K562 (cell line): ENCODE measurements at regions not wholly inside any gene's neighbourhood (a gene's known extent, or its start where the extent isn't known, plus 50 kb on each side); places are given as distances from the start of the nearest gene placed in this dataset.

Experiments used
- ATAC-seq: fragments of 200-7000 bp; cut with Tn5 transposase; 3 replicates; pipeline ENCODE4 v1.9.1; 2020; ENCODE audit warnings: moderate library complexity
- BruUV-seq: library from RNA; stranded (reverse); fragments of 400-500 nt; replicated peaks from 2 replicates; lab custom pipeline; 2021; lab: Mats Ljungman, UMichigan
- CTCF ChIA-PET: fragments of 300-600 bp; formaldehyde crosslinking; extraction: SDS; loops from one replicate; lab custom pipeline; 2021; ENCODE audit warnings: low intra/inter-chr PET ratio; lab: Yijun Ruan, JAX
- POLR2A ChIA-PET: fragments of 300-600, 350-650 bp; sonication (Branson Sonifier 250); formaldehyde crosslinking; extraction: SDS; loops from one replicate; lab custom pipeline; 2021; ENCODE audit warnings: antibody characterized with exemption, inconsistent platforms; lab: Yijun Ruan, JAX
- DNase-seq, 4 experiments: peaks; one replicate each; pipeline versions ENCODE4 v3.0.0 to v3.0.0-alpha.2; 2011 to 2018; ENCODE audit warnings: low spot score in 3 of 4, mixed read lengths in 3 of 4; ENCODE audit errors: extremely low read depth in 1 of 4
- FAIRE-seq: peaks from 2 replicates; lab custom pipeline; 2011; peaks lifted over from hg19 to GRCh38; lab: Jason Lieb, UNC
- H2AFZ ChIP-seq: 2 replicates; pipeline ENCODE4 v1.6.0; 2011; ENCODE audit warnings: low read depth, low read length, control low read depth, inconsistent platforms
- H3K27ac ChIP-seq: fragments of 200-600 bp; 3 replicates; pipeline ENCODE4 v1.8.0; 2011; ENCODE audit warnings: low read depth, mild to moderate bottlenecking, control low read depth, inconsistent platforms, low read length, moderate library complexity, mixed read lengths; ENCODE audit errors: extremely low read depth
- H3K27me3 ChIP-seq, 2 experiments: fragments of 300-600 bp in 1 of 2; 2 replicates in 1 of 2; 3 replicates in 1 of 2; pipeline versions ENCODE4 v1.6.0 to v1.8.0; 2011; ENCODE audit warnings: inconsistent platforms in 2 of 2, low read length in 2 of 2, mild to moderate bottlenecking in 1 of 2, mixed read lengths in 1 of 2, moderate library complexity in 1 of 2; ENCODE audit not compliant: control insufficient read depth in 2 of 2, insufficient read depth in 2 of 2
- H3K36me3 ChIP-seq: fragments of 300-600 bp; 3 replicates; pipeline ENCODE4 v1.8.0; 2011; ENCODE audit warnings: mild to moderate bottlenecking, low read length, inconsistent platforms; ENCODE audit not compliant: control insufficient read depth, insufficient read depth
- H3K4me1 ChIP-seq, 2 experiments: fragments of 200-600 bp in 1 of 2; replicated peaks in 1 of 2; 2 replicates in 1 of 2; 3 replicates in 1 of 2; pipeline versions ENCODE4 v1.5.1 to v1.8.0; 2011; ENCODE audit warnings: inconsistent platforms in 2 of 2, low read length in 2 of 2, mild to moderate bottlenecking in 1 of 2, mixed read lengths in 1 of 2, moderate library complexity in 1 of 2; ENCODE audit not compliant: control insufficient read depth in 2 of 2, insufficient read depth in 2 of 2
- H3K4me2 ChIP-seq: 2 replicates; pipeline ENCODE4 v1.6.1; 2011; ENCODE audit warnings: low read length, control low read depth, inconsistent platforms, mixed read lengths; ENCODE audit not compliant: insufficient read depth
- H3K4me3 ChIP-seq: fragments of 200-600 bp; sonication (generic), shearing (Covaris generic); 2 replicates; pipeline ENCODE4 v1.5.1; 2016; ENCODE audit warnings: control low read depth, inconsistent platforms
- H3K79me2 ChIP-seq: fragments of 200-600 bp; 3 replicates; pipeline ENCODE4 v1.8.0; 2011; ENCODE audit warnings: low read length, inconsistent platforms; ENCODE audit not compliant: control insufficient read depth, insufficient read depth
- H3K9ac ChIP-seq, 2 experiments: 2 replicates each; pipeline versions ENCODE4 v1.6.0 to v1.6.1; 2011; ENCODE audit warnings: low read depth in 2 of 2, low read length in 2 of 2, control low read depth in 1 of 2, inconsistent platforms in 1 of 2, mild to moderate bottlenecking in 1 of 2, mixed read lengths in 1 of 2; ENCODE audit not compliant: insufficient read depth in 1 of 2
- H3K9me1 ChIP-seq: one replicate; pipeline ENCODE4 v1.6.0; 2011; ENCODE audit warnings: inconsistent platforms, mild to moderate bottlenecking, low read length, moderate library complexity; ENCODE audit not compliant: control insufficient read depth, insufficient read depth
- H3K9me3 ChIP-seq: replicated peaks from 2 replicates; pipeline ENCODE4 v1.5.1; 2011; ENCODE audit warnings: low read depth, low read length, inconsistent platforms; ENCODE audit not compliant: control insufficient read depth, insufficient read depth
- H4K20me1 ChIP-seq: replicated peaks from 2 replicates; pipeline ENCODE4 v1.6.1; 2011; ENCODE audit warnings: low read length, inconsistent platforms, mixed read lengths; ENCODE audit not compliant: control insufficient read depth, insufficient read depth
- BRF1 ChIP-seq: IDR thresholded peaks from 3 replicates; pipeline ENCODE4 v1.6.1; 2011; ENCODE audit warnings: borderline replicate concordance, mild to moderate bottlenecking; ENCODE audit not compliant: insufficient read length; ENCODE audit errors: extremely low read depth
- CREM ChIP-seq: IDR thresholded peaks from 2 replicates; pipeline ENCODE4 v1.6.1; 2014; ENCODE audit warnings: antibody characterized with exemption, low read depth
- L3MBTL2 ChIP-seq: fragments of 450-650 bp; IDR thresholded peaks from 2 replicates; pipeline ENCODE4 v1.6.1; 2016; ENCODE audit warnings: mild to moderate bottlenecking, moderate library complexity
- RBM15 ChIP-seq: fragments of 200-400 bp; formaldehyde crosslinking; IDR thresholded peaks from 2 replicates; pipeline ENCODE4 v1.6.1; 2018; ENCODE audit warnings: mild to moderate bottlenecking, low read length, moderate library complexity; ENCODE audit not compliant: insufficient read depth
- RFX1 ChIP-seq: fragments of 450-650 bp; IDR thresholded peaks from 2 replicates; pipeline ENCODE4 v1.6.1; 2016; ENCODE audit warnings: mild to moderate bottlenecking, moderate library complexity
- ZBTB1 ChIP-seq: sonication (generic); formaldehyde crosslinking; IDR thresholded peaks from 2 replicates; pipeline ENCODE4 v1.8.1; 2023; ENCODE audit warnings: missing genetic modification reagents, low read depth, mild to moderate bottlenecking, borderline replicate concordance
- WGBS: fragments of 100-300 bp; shearing (Covaris generic); methylation state at CpG from one replicate; pipeline ENCODE4 v1.1.6; 2016; ENCODE audit warnings: low coverage, mixed read lengths; ENCODE audit not compliant: insufficient coverage; ENCODE audit errors: missing lambda C conversion rate; 5-methylcytosine and 5-hydroxymethylcytosine counted together
- in situ Hi-C: fragments of 300-500 bp; cut with MboI; formaldehyde crosslinking; loops from 4 replicates; pipeline ENCODE4 v1.15.0; 2018; ENCODE audit warnings: inconsistent platforms, mixed read lengths
- intact Hi-C: fragments of 100-400 bp; cut with micrococcal nuclease; formaldehyde crosslinking; loops from 2 replicates; pipeline ENCODE4 v1.14.2; 2022
- TF ChIP-seq, protein P1 (sequence below), 2 experiments: IDR thresholded peaks in 1 of 2; conservative IDR thresholded peaks in 1 of 2; 2 replicates each; pipeline ENCODE4 v1.6.1; 2016; ENCODE audit warnings: low read depth in 2 of 2, mild to moderate bottlenecking in 1 of 2, missing compliant biosample characterization in 1 of 2, missing genetic modification characterization in 1 of 2, moderate library complexity in 1 of 2
- TF ChIP-seq, protein P2 (sequence below): IDR thresholded peaks from 2 replicates; pipeline ENCODE4 v1.6.1; 2016; ENCODE audit warnings: missing genetic modification characterization, missing compliant biosample characterization
- TF ChIP-seq, protein P3 (sequence below): sonication (generic); formaldehyde crosslinking; IDR thresholded peaks from 2 replicates; pipeline ENCODE4 v1.8.0; 2022; ENCODE audit warnings: mild to moderate bottlenecking, missing genetic modification reagents
- TF ChIP-seq, protein P4 (sequence below): fragments of 450-650 bp; IDR thresholded peaks from 2 replicates; pipeline ENCODE4 v1.6.1; 2016

DNA sequence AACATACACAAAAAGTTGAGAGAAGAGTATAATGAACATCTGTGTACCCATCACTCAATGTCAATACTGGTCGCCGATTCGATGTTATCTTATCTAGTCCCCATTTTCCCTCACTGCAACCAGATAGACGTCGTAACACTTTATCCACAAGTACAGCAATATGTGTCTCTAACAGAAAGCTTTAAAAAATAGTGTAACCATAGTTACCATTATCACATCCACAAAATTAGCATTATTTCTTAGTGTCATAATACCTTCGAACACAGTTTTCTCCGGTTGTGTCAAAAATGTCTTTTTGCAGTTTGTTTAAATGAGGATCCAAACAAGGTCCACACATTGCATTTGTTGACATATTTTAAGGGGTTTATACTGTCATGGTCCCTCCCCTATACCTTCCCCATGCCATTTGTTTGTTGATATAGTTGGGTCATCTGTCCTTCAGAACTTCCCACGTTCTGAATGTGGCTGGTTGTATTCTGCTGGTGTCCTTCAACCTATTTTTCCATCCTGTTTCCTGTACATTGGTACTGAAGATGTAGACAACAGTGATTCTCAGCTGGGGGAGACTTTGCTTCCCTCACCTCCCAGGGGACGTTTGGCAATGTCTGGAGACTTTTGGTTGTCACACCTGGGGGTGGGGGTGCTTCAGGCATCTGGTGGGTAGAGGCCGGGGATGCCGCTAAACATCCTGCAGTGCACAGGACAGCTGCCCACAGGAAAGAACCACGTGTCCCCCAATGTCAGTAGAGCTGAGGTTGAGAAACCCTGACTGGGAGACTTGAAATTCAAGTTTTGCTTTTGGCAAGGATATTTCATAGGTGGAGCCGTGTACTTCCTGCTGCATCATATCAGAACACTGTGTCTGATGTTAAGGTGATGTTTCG is 72.7 kb upstream of the SPRED2 start:
- Histone ChIP-seq H3K27me3 (no peaks in the 10 kb centered on the region), H3K9me3 (no peaks in the 10 kb centered on the region), H3K4me3 (no peak overlapping the region), H3K79me2 (no peaks in the 10 kb centered on the region), H3K27ac (no peak overlapping the region), H3K4me2 (no peak overlapping the region), H3K36me3 (no peaks in the 10 kb centered on the region), H3K4me1 (peaks cover 0 to 8% of the 10 kb centered on the region in 2 experiments; a peak in 2 of 5 replicates), H3K9ac (no peak overlapping the region), H2AFZ (no peak overlapping the region), H4K20me1 (no peaks in the 10 kb centered on the region), H3K9me1 (no peaks in the 10 kb centered on the region)
- 39% methylated on average over 14 of the region's 14 CpGs for WGBS
- intact Hi-C loops (no loop called here), in situ Hi-C loops (no loop called here)
- no peak for DNase-seq
- no TSS peak for BruUV-seq
- no peak; the same call in 1 of the 3 replicates for ATAC-seq
- FAIRE-seq, result no peak
- ChIA-PET CTCF (no interaction called here), POLR2A (interaction anchor here (0.7 to 1.7 kb wide), 3 partner anchors 12 to 66 kb away, joined by 3 to 5 read pairs (median 4); no protein-coding TSS in a partner anchor)
- TF ChIP-seq, protein P1, sequence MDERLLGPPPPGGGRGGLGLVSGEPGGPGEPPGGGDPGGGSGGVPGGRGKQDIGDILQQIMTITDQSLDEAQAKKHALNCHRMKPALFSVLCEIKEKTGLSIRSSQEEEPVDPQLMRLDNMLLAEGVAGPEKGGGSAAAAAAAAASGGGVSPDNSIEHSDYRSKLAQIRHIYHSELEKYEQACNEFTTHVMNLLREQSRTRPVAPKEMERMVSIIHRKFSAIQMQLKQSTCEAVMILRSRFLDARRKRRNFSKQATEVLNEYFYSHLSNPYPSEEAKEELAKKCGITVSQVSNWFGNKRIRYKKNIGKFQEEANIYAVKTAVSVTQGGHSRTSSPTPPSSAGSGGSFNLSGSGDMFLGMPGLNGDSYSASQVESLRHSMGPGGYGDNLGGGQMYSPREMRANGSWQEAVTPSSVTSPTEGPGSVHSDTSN (CRISPR knock-in tag; IDR thresholded peaks at IDR 0.05; ENCODE audit: low read depth), result no peak
- TF ChIP-seq, protein P1 (tag; conservative IDR thresholded peaks at IDR 0.05; ENCODE audit: low read depth), result peak; percentile 63
- TF ChIP-seq CREM (no peak), L3MBTL2 (no peak), ZBTB1 (CRISPR knock-in tag) (no peak), BRF1 (no peak), RFX1 (peak; percentile 82), RBM15 (no peak)
- TF ChIP-seq, protein P2, sequence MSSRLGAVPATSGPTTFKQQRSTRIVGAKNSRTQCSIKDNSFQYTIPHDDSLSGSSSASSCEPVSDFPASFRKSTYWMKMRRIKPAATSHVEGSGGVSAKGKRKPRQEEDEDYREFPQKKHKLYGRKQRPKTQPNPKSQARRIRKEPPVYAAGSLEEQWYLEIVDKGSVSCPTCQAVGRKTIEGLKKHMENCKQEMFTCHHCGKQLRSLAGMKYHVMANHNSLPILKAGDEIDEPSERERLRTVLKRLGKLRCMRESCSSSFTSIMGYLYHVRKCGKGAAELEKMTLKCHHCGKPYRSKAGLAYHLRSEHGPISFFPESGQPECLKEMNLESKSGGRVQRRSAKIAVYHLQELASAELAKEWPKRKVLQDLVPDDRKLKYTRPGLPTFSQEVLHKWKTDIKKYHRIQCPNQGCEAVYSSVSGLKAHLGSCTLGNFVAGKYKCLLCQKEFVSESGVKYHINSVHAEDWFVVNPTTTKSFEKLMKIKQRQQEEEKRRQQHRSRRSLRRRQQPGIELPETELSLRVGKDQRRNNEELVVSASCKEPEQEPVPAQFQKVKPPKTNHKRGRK, result no peak
- TF ChIP-seq, protein P3, sequence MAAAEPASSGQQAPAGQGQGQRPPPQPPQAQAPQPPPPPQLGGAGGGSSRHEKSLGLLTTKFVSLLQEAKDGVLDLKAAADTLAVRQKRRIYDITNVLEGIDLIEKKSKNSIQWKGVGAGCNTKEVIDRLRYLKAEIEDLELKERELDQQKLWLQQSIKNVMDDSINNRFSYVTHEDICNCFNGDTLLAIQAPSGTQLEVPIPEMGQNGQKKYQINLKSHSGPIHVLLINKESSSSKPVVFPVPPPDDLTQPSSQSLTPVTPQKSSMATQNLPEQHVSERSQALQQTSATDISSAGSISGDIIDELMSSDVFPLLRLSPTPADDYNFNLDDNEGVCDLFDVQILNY (CRISPR knock-in tag), result no peak
- TF ChIP-seq, protein P4, sequence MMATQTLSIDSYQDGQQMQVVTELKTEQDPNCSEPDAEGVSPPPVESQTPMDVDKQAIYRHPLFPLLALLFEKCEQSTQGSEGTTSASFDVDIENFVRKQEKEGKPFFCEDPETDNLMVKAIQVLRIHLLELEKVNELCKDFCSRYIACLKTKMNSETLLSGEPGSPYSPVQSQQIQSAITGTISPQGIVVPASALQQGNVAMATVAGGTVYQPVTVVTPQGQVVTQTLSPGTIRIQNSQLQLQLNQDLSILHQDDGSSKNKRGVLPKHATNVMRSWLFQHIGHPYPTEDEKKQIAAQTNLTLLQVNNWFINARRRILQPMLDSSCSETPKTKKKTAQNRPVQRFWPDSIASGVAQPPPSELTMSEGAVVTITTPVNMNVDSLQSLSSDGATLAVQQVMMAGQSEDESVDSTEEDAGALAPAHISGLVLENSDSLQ, result peak; percentile 17; the same call in 1 of the 2 replicates
